ENCODE measurements at regions not wholly inside any gene's neighbourhood (a gene's known extent, or its start where the extent isn't known, plus 50 kb on each side); places are given as distances from the start of the nearest gene placed in this dataset.

- H3K4me1 Mint-ChIP-seq: peaks cover 5% of the 10 kb centered on the region
- no peak overlapping the region for H3K27ac Mint-ChIP-seq
- no peaks in the 10 kb centered on the region for H3K36me3 Mint-ChIP-seq
- no peak overlapping the region for H3K4me3 Mint-ChIP-seq
- peaks cover 13% of the 10 kb centered on the region for H3K9me3 Mint-ChIP-seq
- no peak for ATAC-seq
- H3K27me3 Mint-ChIP-seq: peaks cover 40% of the 10 kb centered on the region
Measured at GRCh38 chr11:134655189-134655989, 243.3 kb upstream of the B3GAT1 start.

- Mint-ChIP-seq H3K9me3 (peaks cover 4% of the 10 kb centered on the region), H3K36me3 (no peaks in the 10 kb centered on the region), H3K27me3 (peaks cover 51% of the 10 kb centered on the region), H3K27ac (no peak overlapping the region), H3K4me3 (no peak overlapping the region), H3K4me1 (peaks cover 12% of the 10 kb centered on the region)
- no peak for ATAC-seq
Measured at GRCh38 chr11:134654161-134654915, 242.3 kb upstream of the B3GAT1 start.

GRCh38 chr11:134652586-134653255, 240.7 kb upstream of the B3GAT1 start:
- Mint-ChIP-seq H3K36me3 (no peaks in the 10 kb centered on the region), H3K4me1 (peaks cover 13% of the 10 kb centered on the region), H3K27ac (no peak overlapping the region), H3K9me3 (peaks cover 4% of the 10 kb centered on the region), H3K4me3 (no peak overlapping the region), H3K27me3 (peaks cover 52% of the 10 kb centered on the region)
- no peak for ATAC-seq

- no peak overlapping the region for H3K4me3 Mint-ChIP-seq
- no peaks in the 10 kb centered on the region for H3K36me3 Mint-ChIP-seq
- H3K4me1 Mint-ChIP-seq: peaks cover 8% of the 10 kb centered on the region
- no peak overlapping the region for H3K27ac Mint-ChIP-seq
- no peak for ATAC-seq
- no peaks in the 10 kb centered on the region for H3K9me3 Mint-ChIP-seq
- peaks cover 20% of the 10 kb centered on the region for H3K27me3 Mint-ChIP-seq
Measured at GRCh38 chr11:134647066-134647743, 235.2 kb upstream of the B3GAT1 start.

GRCh38 chr11:134646561-134646960, 234.5 kb upstream of the B3GAT1 start:
- Mint-ChIP-seq H3K36me3 (no peaks in the 10 kb centered on the region), H3K27me3 (peaks cover 23% of the 10 kb centered on the region), H3K4me1 (peaks cover 8% of the 10 kb centered on the region), H3K4me3 (no peak overlapping the region), H3K27ac (no peak overlapping the region), H3K9me3 (no peaks in the 10 kb centered on the region)
- no peak for ATAC-seq

- no peak for ATAC-seq
- H3K27ac Mint-ChIP-seq: no peak overlapping the region
- H3K4me1 Mint-ChIP-seq: peaks cover 8% of the 10 kb centered on the region
- H3K4me3 Mint-ChIP-seq: no peak overlapping the region
- H3K27me3 Mint-ChIP-seq: peaks cover 28% of the 10 kb centered on the region
- H3K9me3 Mint-ChIP-seq: no peaks in the 10 kb centered on the region
- H3K36me3 Mint-ChIP-seq: no peaks in the 10 kb centered on the region
Measured at GRCh38 chr11:134645576-134645975, 233.5 kb upstream of the B3GAT1 start.

- Mint-ChIP-seq H3K27ac (no peak overlapping the region), H3K27me3 (peaks cover 26% of the 10 kb centered on the region), H3K4me3 (no peak overlapping the region), H3K4me1 (peaks cover 5% of the 10 kb centered on the region), H3K36me3 (no peaks in the 10 kb centered on the region), H3K9me3 (no peaks in the 10 kb centered on the region)
- no peak for ATAC-seq
Measured at GRCh38 chr11:134644476-134645456, 232.7 kb upstream of the B3GAT1 start.

GRCh38 chr11:134643115-134644012, 231.3 kb upstream of the B3GAT1 start:
- ATAC-seq: no peak
- Mint-ChIP-seq H3K36me3 (no peaks in the 10 kb centered on the region), H3K4me3 (no peak overlapping the region), H3K4me1 (peaks cover 7% of the 10 kb centered on the region), H3K27me3 (peaks cover 29% of the 10 kb centered on the region), H3K27ac (no peak overlapping the region), H3K9me3 (no peaks in the 10 kb centered on the region)

- H3K27me3 Mint-ChIP-seq: peaks cover 29% of the 10 kb centered on the region
- peaks cover 7% of the 10 kb centered on the region for H3K4me1 Mint-ChIP-seq
- no peak for ATAC-seq
- no peaks in the 10 kb centered on the region for H3K9me3 Mint-ChIP-seq
- H3K36me3 Mint-ChIP-seq: no peaks in the 10 kb centered on the region
- no peak overlapping the region for H3K4me3 Mint-ChIP-seq
- no peak overlapping the region for H3K27ac Mint-ChIP-seq
Measured at GRCh38 chr11:134642206-134642605, 230.2 kb upstream of the B3GAT1 start.

GRCh38 chr11:134640971-134641968, 229.2 kb upstream of the B3GAT1 start:
- Mint-ChIP-seq H3K36me3 (no peaks in the 10 kb centered on the region), H3K4me3 (no peak overlapping the region), H3K27ac (no peak overlapping the region), H3K27me3 (peaks cover 29% of the 10 kb centered on the region), H3K4me1 (peaks cover 7% of the 10 kb centered on the region), H3K9me3 (no peaks in the 10 kb centered on the region)
- no peak for ATAC-seq

- Mint-ChIP-seq H3K4me3 (no peak overlapping the region), H3K4me1 (peaks cover 7% of the 10 kb centered on the region), H3K9me3 (no peaks in the 10 kb centered on the region), H3K27ac (no peak overlapping the region), H3K36me3 (no peaks in the 10 kb centered on the region), H3K27me3 (peaks cover 29% of the 10 kb centered on the region)
- ATAC-seq: no peak
Measured at GRCh38 chr11:134640536-134640935, 228.5 kb upstream of the B3GAT1 start.

- Mint-ChIP-seq H3K27ac (no peak overlapping the region), H3K27me3 (peaks cover 29% of the 10 kb centered on the region), H3K4me1 (peaks cover 7% of the 10 kb centered on the region), H3K4me3 (no peak overlapping the region), H3K9me3 (no peaks in the 10 kb centered on the region), H3K36me3 (no peaks in the 10 kb centered on the region)
- no peak for ATAC-seq
Measured at GRCh38 chr11:134639586-134640330, 227.7 kb upstream of the B3GAT1 start.

Data from stimulated activated memory B cell treated with anti-CD40 and anti-IgM and Interleukin-4, amounts not matched to agents 10 μg/mL and 1 μg/mL and 100 μg/mL, for 72 hours (primary cell).